Nephron progenitor cell (in vitro differentiated cells): ENCODE measurements at regions not wholly inside any gene's neighbourhood (a gene's known extent, or its start where the extent isn't known, plus 50 kb on each side); places are given as distances from the start of the nearest gene placed in this dataset.

Experiments used
- DNase-seq: peaks from one replicate; pipeline ENCODE4 v3.0.0; 2021
- H3K27ac Mint-ChIP-seq: 2 replicates; pipeline ENCODE4 v1.8.0; 2021; ENCODE audit warnings: mild to moderate bottlenecking, moderate library complexity, mixed read lengths
- H3K27me3 Mint-ChIP-seq: 2 replicates; pipeline ENCODE4 v1.8.0; 2021; ENCODE audit warnings: mild to moderate bottlenecking, low read depth, mixed read lengths; ENCODE audit not compliant: poor library complexity
- H3K36me3 Mint-ChIP-seq: 2 replicates; pipeline ENCODE4 v1.8.0; 2021; ENCODE audit warnings: low read depth, mixed read lengths
- H3K4me1 Mint-ChIP-seq: 2 replicates; pipeline ENCODE4 v1.8.0; 2021; ENCODE audit warnings: mixed read lengths
- H3K4me3 Mint-ChIP-seq: 2 replicates; pipeline ENCODE4 v1.8.0; 2021; ENCODE audit warnings: mild to moderate bottlenecking, moderate library complexity, mixed read lengths
- H3K9me3 Mint-ChIP-seq: 2 replicates; pipeline ENCODE4 v1.8.0; 2021; ENCODE audit warnings: mild to moderate bottlenecking, moderate library complexity, mixed read lengths
- CTCF ChIP-seq: fragments of 200-600 bp; sonication (generic); IDR thresholded peaks from 2 replicates; pipeline ENCODE4 v1.5.0; 2021; ENCODE audit warnings: antibody characterized with exemption

- Mint-ChIP-seq H3K9me3 (peaks cover 22% of the 10 kb centered on the region), H3K4me3 (peak overlapping the region; percentile 37), H3K27ac (peak overlapping the region; percentile 60), H3K27me3 (peaks cover 12% of the 10 kb centered on the region), H3K4me1 (peaks cover 50% of the 10 kb centered on the region), H3K36me3 (peaks cover 13% of the 10 kb centered on the region)
- DNase-seq: no peak
- no peak for TF ChIP-seq CTCF
Measured at GRCh38 chr22:27495325-27495724, 306.2 kb downstream of the MN1 start.

GRCh38 chr22:27499121-27499520 is 302.4 kb downstream of the MN1 start:
- TF ChIP-seq CTCF: no peak
- Mint-ChIP-seq H3K27me3 (peaks cover under 1% of the 10 kb centered on the region), H3K4me3 (no peak overlapping the region), H3K4me1 (peaks cover 64% of the 10 kb centered on the region), H3K27ac (no peak overlapping the region), H3K36me3 (no peaks in the 10 kb centered on the region), H3K9me3 (peaks cover 7% of the 10 kb centered on the region)
- DNase-seq: no peak

GRCh38 chr22:27501191-27501936 is 300.2 kb downstream of the MN1 start:
- Mint-ChIP-seq H3K9me3 (peaks cover 7% of the 10 kb centered on the region), H3K4me3 (no peak overlapping the region), H3K4me1 (peaks cover 58% of the 10 kb centered on the region), H3K27me3 (peaks cover 13% of the 10 kb centered on the region), H3K27ac (peak overlapping the region; percentile 68), H3K36me3 (no peaks in the 10 kb centered on the region)
- TF ChIP-seq CTCF: no peak
- peak; percentile 24 for DNase-seq

- peaks cover 52% of the 10 kb centered on the region for H3K4me1 Mint-ChIP-seq
Measured at GRCh38 chr22:27502327-27502726, 299.2 kb downstream of the MN1 start.

GRCh38 chr22:27504360-27505253 is 296.9 kb downstream of the MN1 start:
- no peak for TF ChIP-seq CTCF
- peak; percentile 38 for DNase-seq
- peaks cover 43% of the 10 kb centered on the region for H3K4me1 Mint-ChIP-seq
- no peaks in the 10 kb centered on the region for H3K36me3 Mint-ChIP-seq
- peaks cover 7% of the 10 kb centered on the region for H3K9me3 Mint-ChIP-seq
- no peak overlapping the region for H3K4me3 Mint-ChIP-seq
- H3K27me3 Mint-ChIP-seq: peaks cover 40% of the 10 kb centered on the region
- no peak overlapping the region for H3K27ac Mint-ChIP-seq

More at GRCh38 chr22:27502327-27502726, 299.2 kb downstream of the MN1 start:
- H3K36me3 Mint-ChIP-seq: no peaks in the 10 kb centered on the region
- no peak overlapping the region for H3K4me3 Mint-ChIP-seq
- H3K27me3 Mint-ChIP-seq: peaks cover 20% of the 10 kb centered on the region
- peaks cover 7% of the 10 kb centered on the region for H3K9me3 Mint-ChIP-seq
- no peak for TF ChIP-seq CTCF
- DNase-seq: no peak
- H3K27ac Mint-ChIP-seq: no peak overlapping the region
